DOHH2 (cell line): ENCODE measurements at regions not wholly inside any gene's neighbourhood (a gene's known extent, or its start where the extent isn't known, plus 50 kb on each side); places are given as distances from the start of the nearest gene placed in this dataset.

Source experiments
- H3F3A ChIP-seq: fragments of 200-600 bp; sonication (generic), shearing (Covaris generic); 2 replicates; pipeline ENCODE4 v1.6.0; 2016; ENCODE audit warnings: antibody characterized with exemption, mild to moderate bottlenecking; ENCODE audit not compliant: control insufficient read depth, insufficient read depth
- H3K27ac ChIP-seq: fragments of 200-600 bp; sonication (generic); 2 replicates; pipeline ENCODE4 v1.5.1; 2014; ENCODE audit warnings: low read depth, mild to moderate bottlenecking, low read length, moderate library complexity
- H3K27me3 ChIP-seq: fragments of 200-600 bp; sonication (generic); 2 replicates; pipeline ENCODE4 v1.6.1; 2014; ENCODE audit warnings: mild to moderate bottlenecking, low read length, mixed read lengths; ENCODE audit not compliant: control insufficient read depth
- H3K36me3 ChIP-seq: fragments of 200-600 bp; sonication (generic); 2 replicates; pipeline ENCODE4 v1.6.1; 2014; ENCODE audit warnings: mild to moderate bottlenecking, low read length, moderate library complexity, mixed read lengths; ENCODE audit not compliant: control insufficient read depth
- H3K4me1 ChIP-seq: fragments of 200-600 bp; sonication (generic); 2 replicates; pipeline ENCODE4 v1.6.1; 2014; ENCODE audit warnings: mild to moderate bottlenecking, low read length, mixed read lengths; ENCODE audit not compliant: control insufficient read depth
- H3K4me2 ChIP-seq: fragments of 200-600 bp; sonication (generic); 2 replicates; pipeline ENCODE4 v1.6.0; 2014; ENCODE audit warnings: mild to moderate bottlenecking, low read length, moderate library complexity
- H3K4me3 ChIP-seq: fragments of 200-600 bp; sonication (generic); 2 replicates; pipeline ENCODE4 v1.5.1; 2014; ENCODE audit warnings: mild to moderate bottlenecking, low read length, mixed read lengths
- H3K79me2 ChIP-seq: fragments of 200-600 bp; sonication (generic); 2 replicates; pipeline ENCODE4 v1.6.1; 2014; ENCODE audit warnings: mild to moderate bottlenecking, low read length, mixed read lengths; ENCODE audit not compliant: control insufficient read depth
- H3K9me2 ChIP-seq: fragments of 200-600 bp; sonication (generic); replicated peaks from 2 replicates; pipeline ENCODE4 v1.6.1; 2014; ENCODE audit warnings: mild to moderate bottlenecking, low read length, mixed read lengths; ENCODE audit not compliant: control insufficient read depth
- H3K9me3 ChIP-seq: fragments of 200-600 bp; sonication (generic); 2 replicates; pipeline ENCODE4 v1.6.1; 2014; ENCODE audit warnings: antibody characterized with exemption, low read length, mixed read lengths; ENCODE audit not compliant: control insufficient read depth, insufficient read depth
- H4K20me1 ChIP-seq: fragments of 200-600 bp; sonication (generic); 2 replicates; pipeline ENCODE4 v1.6.0; 2014; ENCODE audit warnings: low read depth, mild to moderate bottlenecking, antibody characterized with exemption, low read length, moderate library complexity; ENCODE audit not compliant: control insufficient read depth, insufficient read depth
- CTCF ChIP-seq: fragments of 200-600 bp; sonication (generic); IDR thresholded peaks from one replicate; pipeline ENCODE4 v1.5.1; 2014; ENCODE audit warnings: antibody characterized with exemption, mild to moderate bottlenecking, low read depth, low read length; ENCODE audit not compliant: poor library complexity, severe bottlenecking
- EZH2phosphoT487 ChIP-seq: fragments of 200-600 bp; sonication (generic); IDR thresholded peaks from 2 replicates; pipeline ENCODE4 v1.6.1; 2017; ENCODE audit warnings: borderline replicate concordance, mild to moderate bottlenecking, antibody characterized with exemption, low read length, moderate library complexity, mixed read lengths

- Histone ChIP-seq H4K20me1 (no peaks in the 10 kb centered on the region), H3K79me2 (no peaks in the 10 kb centered on the region), H3K9me3 (no peaks in the 10 kb centered on the region), H3K9me2 (no peaks in the 10 kb centered on the region), H3K27me3 (no peaks in the 10 kb centered on the region), H3K27ac (no peak overlapping the region), H3F3A (no peaks in the 10 kb centered on the region; the same call in 1 of the 2 replicates), H3K36me3 (no peaks in the 10 kb centered on the region), H3K4me1 (peaks cover 33% of the 10 kb centered on the region), H3K4me3 (no peak overlapping the region), H3K4me2 (no peak overlapping the region)
- TF ChIP-seq EZH2phosphoT487 (no peak), CTCF (no peak)
Measured at GRCh38 chr12:92551210-92551609, 151.6 kb upstream of the PLEKHG7 start.

- H3F3A ChIP-seq: no peaks in the 10 kb centered on the region; the same call in 1 of the 2 replicates
- H3K4me1 ChIP-seq: peaks cover 28% of the 10 kb centered on the region
- no peaks in the 10 kb centered on the region for H3K36me3 ChIP-seq
- no peaks in the 10 kb centered on the region for H4K20me1 ChIP-seq
- no peaks in the 10 kb centered on the region for H3K79me2 ChIP-seq
- H3K4me2 ChIP-seq: no peak overlapping the region
- no peak overlapping the region for H3K4me3 ChIP-seq
- H3K9me3 ChIP-seq: no peaks in the 10 kb centered on the region
- no peaks in the 10 kb centered on the region for H3K27me3 ChIP-seq
- H3K27ac ChIP-seq: no peak overlapping the region
- no peaks in the 10 kb centered on the region for H3K9me2 ChIP-seq
- TF ChIP-seq EZH2phosphoT487 (no peak), CTCF (no peak)
Measured at GRCh38 chr12:92550661-92551060, 152.1 kb upstream of the PLEKHG7 start.

- Histone ChIP-seq H3K36me3 (no peaks in the 10 kb centered on the region), H3K4me1 (peaks cover 24% of the 10 kb centered on the region), H4K20me1 (no peaks in the 10 kb centered on the region), H3K9me2 (no peaks in the 10 kb centered on the region), H3K79me2 (no peaks in the 10 kb centered on the region), H3K27ac (no peak overlapping the region), H3F3A (no peaks in the 10 kb centered on the region; the same call in 1 of the 2 replicates), H3K27me3 (no peaks in the 10 kb centered on the region), H3K4me3 (no peak overlapping the region), H3K4me2 (no peak overlapping the region), H3K9me3 (no peaks in the 10 kb centered on the region)
- TF ChIP-seq CTCF: no peak
- TF ChIP-seq EZH2phosphoT487: no peak
Measured at GRCh38 chr12:92550254-92550653, 152.5 kb upstream of the PLEKHG7 start.
